Ascending aorta (tissue), 2 donors: ENCODE measurements at regions not wholly inside any gene's neighbourhood (a gene's known extent, or its start where the extent isn't known, plus 50 kb on each side); places are given as distances from the start of the nearest gene placed in this dataset.

Experiments used
- DNase-seq, 2 donors: peaks; one replicate each; pipeline ENCODE4 v3.0.0-alpha.2; 2019; ENCODE audit warnings: low spot score in 2 of 2
- H3K27ac ChIP-seq, 2 donors: fragments of 200-600 bp; sonication (generic); one replicate each; pipeline ENCODE4 v1.5.1; 2016 to 2017; ENCODE audit warnings: mild to moderate bottlenecking in 1 of 2
- H3K27me3 ChIP-seq: fragments of 200-600 bp; sonication (generic); one replicate; pipeline ENCODE4 v1.5.1; 2017
- H3K36me3 ChIP-seq, 2 donors: fragments of 200-600 bp; sonication (generic); one replicate each; pipeline ENCODE4 v1.5.1; 2016
- H3K4me1 ChIP-seq, 2 donors: fragments of 200-600 bp; sonication (generic); one replicate each; pipeline ENCODE4 v1.5.1; 2016 to 2017; ENCODE audit warnings: mild to moderate bottlenecking in 1 of 2
- H3K4me3 ChIP-seq, 2 donors: fragments of 200-600 bp; sonication (generic); one replicate each; pipeline ENCODE4 v1.5.1; 2016 to 2017; ENCODE audit warnings: mild to moderate bottlenecking in 1 of 2
- H3K9me3 ChIP-seq, 2 donors: fragments of 200-600 bp; sonication (generic); one replicate each; pipeline ENCODE4 v1.5.1; 2016
- CTCF ChIP-seq, 3 experiments: fragments of 200-600 bp in 2 of 3; fragments of 450-650 bp in 1 of 3; sonication (generic) in 2 of 3; IDR thresholded peaks; one replicate each; pipeline ENCODE4 v1.5.1; 2016 to 2019; ENCODE audit warnings: antibody characterized with exemption in 3 of 3, mild to moderate bottlenecking in 1 of 3, moderate library complexity in 1 of 3
- intact Hi-C: fragments of 100-400 bp; cut with DNase I; formaldehyde crosslinking; loops from one replicate; pipeline ENCODE4 v1.15.1; 2023

DNA sequence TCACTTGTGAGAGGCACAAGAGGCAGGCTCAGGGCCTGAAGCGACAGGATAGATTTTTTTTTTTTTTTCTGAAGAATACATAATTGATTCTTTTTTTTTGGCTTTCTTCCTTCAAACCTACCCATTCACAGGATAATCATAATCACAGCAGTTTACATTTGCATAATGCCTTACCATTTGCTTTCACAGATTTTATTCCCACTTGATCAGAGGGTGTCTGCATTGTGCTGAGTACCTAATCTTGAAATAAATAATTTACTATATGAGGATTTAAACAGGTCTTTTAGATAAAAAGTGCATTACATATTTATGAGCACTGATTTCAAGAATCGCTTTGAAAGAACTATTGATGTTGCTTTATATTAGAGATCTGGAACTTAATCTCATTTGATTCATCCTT lies 219.3 kb downstream of the SPRY1 start:
- Histone ChIP-seq H3K9me3 (no peaks in the 10 kb centered on the region), H3K4me3 (no peak overlapping the region), H3K4me1 (no peaks in the 10 kb centered on the region), H3K27ac (no peak overlapping the region), H3K27me3 (no peaks in the 10 kb centered on the region), H3K36me3 (no peaks in the 10 kb centered on the region)
- no peak for DNase-seq
- intact Hi-C loops = no loop called here
- no peak for TF ChIP-seq CTCF (IDR thresholded peaks at IDR 0.05)

DNA sequence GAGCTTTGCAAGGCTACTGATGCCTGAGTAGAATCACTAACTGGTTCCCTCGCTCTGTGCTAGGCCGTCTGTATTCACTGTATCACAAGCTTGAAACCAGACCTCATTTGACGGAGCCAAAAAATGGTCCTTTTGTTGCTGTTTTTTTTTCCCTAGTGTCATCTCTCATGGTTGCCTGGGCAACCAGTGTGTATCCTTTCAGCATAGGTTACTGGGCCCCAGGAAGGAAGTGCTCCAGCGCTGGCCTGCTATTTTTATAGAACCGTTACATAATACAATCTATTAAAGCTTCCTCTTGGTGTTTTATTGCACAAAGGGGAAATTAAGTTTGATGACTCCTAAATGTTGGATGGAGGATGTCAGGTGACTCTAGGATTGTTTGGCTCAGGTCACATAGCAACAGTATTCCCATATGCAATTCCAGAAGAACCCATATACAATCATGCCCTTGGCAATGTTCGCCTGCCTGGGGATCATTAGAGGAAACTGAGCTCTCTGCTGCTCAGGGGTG lies 220.4 kb downstream of the SPRY1 start:
- H3K27ac ChIP-seq = peak overlapping the region in 1 of 2 donors; percentile 32
- DNase-seq = peak; percentile 15 to 76
- H3K4me3 ChIP-seq = no peak overlapping the region
- H3K4me1 ChIP-seq = peaks cover 0 to 9% of the 10 kb centered on the region in 2 donors
- intact Hi-C loops = no loop called here
- no peak for TF ChIP-seq CTCF (IDR thresholded peaks at IDR 0.05)
- no peaks in the 10 kb centered on the region for H3K9me3 ChIP-seq
- H3K27me3 ChIP-seq = no peaks in the 10 kb centered on the region
- H3K36me3 ChIP-seq = no peaks in the 10 kb centered on the region

GRCh38 chr4:123617791-123618190 lies 221.2 kb downstream of the SPRY1 start:
- intact Hi-C loops = no loop called here
- no peak for DNase-seq
- no peak overlapping the region for H3K4me3 ChIP-seq
- peaks cover 0 to 9% of the 10 kb centered on the region in 2 donors for H3K4me1 ChIP-seq
- H3K27ac ChIP-seq = no peak overlapping the region
- H3K36me3 ChIP-seq = no peaks in the 10 kb centered on the region
- TF ChIP-seq CTCF (IDR thresholded peaks at IDR 0.05) = no peak
- H3K27me3 ChIP-seq = no peaks in the 10 kb centered on the region
- H3K9me3 ChIP-seq = no peaks in the 10 kb centered on the region

DNA sequence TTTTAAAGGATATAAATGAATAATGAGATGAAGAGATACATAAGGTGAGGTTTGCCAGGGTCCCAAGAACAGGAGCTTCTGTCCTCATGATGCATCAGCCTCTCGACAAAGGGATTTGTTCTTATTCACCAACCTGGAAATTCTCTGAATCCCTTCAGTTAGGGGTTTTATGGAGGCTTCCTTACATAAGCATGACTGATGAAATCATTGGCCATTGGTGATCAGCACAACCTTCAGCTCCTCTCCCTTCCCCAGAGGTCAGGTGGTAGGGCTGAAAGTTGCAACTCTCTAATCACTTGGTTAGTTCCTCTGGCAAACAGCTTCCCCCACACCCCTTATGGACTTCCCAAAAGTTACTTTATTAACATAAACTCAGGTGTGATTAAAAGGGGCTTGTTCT lies 222.0 kb downstream of the SPRY1 start:
- H3K27ac ChIP-seq = no peak overlapping the region
- DNase-seq = no peak
- H3K27me3 ChIP-seq = no peaks in the 10 kb centered on the region
- H3K4me1 ChIP-seq = peaks cover 0 to 9% of the 10 kb centered on the region in 2 donors
- no peaks in the 10 kb centered on the region for H3K36me3 ChIP-seq
- intact Hi-C loops = no loop called here
- no peaks in the 10 kb centered on the region for H3K9me3 ChIP-seq
- TF ChIP-seq CTCF (IDR thresholded peaks at IDR 0.05) = no peak
- no peak overlapping the region for H3K4me3 ChIP-seq

DNA sequence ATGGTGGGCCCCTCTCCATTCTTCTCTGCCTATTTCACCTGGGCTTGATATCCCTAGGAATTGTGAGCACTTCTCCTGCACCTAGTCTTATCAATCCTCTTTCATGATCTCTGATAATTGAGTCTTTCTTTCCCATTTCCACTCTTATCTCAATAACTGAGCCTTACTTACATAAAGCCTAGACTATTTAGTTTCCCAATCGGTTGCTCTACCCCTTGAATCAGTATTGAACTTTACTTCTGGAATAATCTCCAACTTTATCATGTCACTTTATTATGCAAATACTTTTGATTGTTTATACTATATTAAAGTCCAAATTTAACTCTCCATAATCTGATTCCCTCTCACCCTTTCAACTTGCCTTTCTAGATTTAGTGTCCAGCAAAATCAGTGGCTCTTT lies 222.7 kb downstream of the SPRY1 start:
- Histone ChIP-seq H3K27ac (no peak overlapping the region), H3K4me1 (peaks cover 0 to 9% of the 10 kb centered on the region in 2 donors), H3K9me3 (no peaks in the 10 kb centered on the region), H3K36me3 (no peaks in the 10 kb centered on the region), H3K4me3 (no peak overlapping the region), H3K27me3 (no peaks in the 10 kb centered on the region)
- intact Hi-C loops = no loop called here
- no peak for DNase-seq
- no peak for TF ChIP-seq CTCF (IDR thresholded peaks at IDR 0.05)

GRCh38 chr4:123619895-123620294 lies 223.3 kb downstream of the SPRY1 start:
- intact Hi-C loops = loop anchor here (2.0 kb wide), 1 partner anchor 29 kb away; no protein-coding TSS in a partner anchor
- DNase-seq = no peak
- Histone ChIP-seq H3K9me3 (no peaks in the 10 kb centered on the region), H3K4me1 (peaks cover 0 to 9% of the 10 kb centered on the region in 2 donors), H3K27me3 (no peaks in the 10 kb centered on the region), H3K4me3 (no peak overlapping the region), H3K36me3 (no peaks in the 10 kb centered on the region), H3K27ac (peak overlapping the region; percentile 83 to 86)
- no peak for TF ChIP-seq CTCF (IDR thresholded peaks at IDR 0.05)
